Kidney (tissue), 13 donors: ENCODE measurements at regions not wholly inside any gene's neighbourhood (a gene's known extent, or its start where the extent isn't known, plus 50 kb on each side); places are given as distances from the start of the nearest gene placed in this dataset.
A peak's percentile ranks its signal among the peaks of the same experiment; 100 is the strongest.

Experiments
- DNase-seq, 5 donors: peaks; one replicate each; pipeline ENCODE4 v3.0.0-alpha.2; 2013 to 2020
- FAIRE-seq: peaks from 2 replicates; lab custom pipeline; 2012; peaks lifted over from hg19 to GRCh38; lab: Jason Lieb, UNC
- H3K27ac ChIP-seq, 2 donors: one replicate each; pipeline ENCODE4 v1.7.0; 2013; ENCODE audit warnings: low read depth in 2 of 2, low read length in 2 of 2, inconsistent platforms in 1 of 2
- H3K27me3 ChIP-seq: one replicate; pipeline ENCODE4 v1.7.1; 2013; ENCODE audit warnings: low read length, inconsistent platforms; ENCODE audit not compliant: control insufficient read depth, insufficient read depth
- H3K36me3 ChIP-seq, 3 donors: one replicate each; pipeline versions ENCODE4 v1.7.0 to v1.7.1; 2013; ENCODE audit warnings: low read length in 3 of 3, control low read depth in 1 of 3, inconsistent platforms in 1 of 3; ENCODE audit not compliant: insufficient read depth in 3 of 3, control insufficient read depth in 2 of 3
- H3K4me1 ChIP-seq, 3 donors: one replicate each; pipeline versions ENCODE4 v1.7.0 to v1.7.1; 2013; ENCODE audit warnings: low read length in 3 of 3, inconsistent platforms in 1 of 3, low read depth in 1 of 3; ENCODE audit not compliant: control insufficient read depth in 2 of 3, insufficient read depth in 2 of 3
- H3K4me3 ChIP-seq, 3 donors: one replicate each; pipeline versions ENCODE4 v1.7.0 to v1.8.1; 2013; ENCODE audit warnings: low read length in 3 of 3, control low read depth in 1 of 3, inconsistent platforms in 1 of 3
- H3K9ac ChIP-seq, 3 donors: one replicate each; pipeline versions ENCODE4 v1.7.0 to v1.7.1; 2013; ENCODE audit warnings: low read length in 3 of 3, control low read depth in 1 of 3, inconsistent platforms in 1 of 3
- H3K9me3 ChIP-seq, 3 donors: one replicate each; pipeline versions ENCODE4 v1.7.0 to v1.7.1; 2013; ENCODE audit warnings: low read length in 3 of 3, control low read depth in 1 of 3, inconsistent platforms in 1 of 3; ENCODE audit not compliant: control insufficient read depth in 2 of 3, insufficient read depth in 1 of 3
- CTCF ChIP-seq: IDR thresholded peaks from 3 replicates; pipeline ENCODE4 v1.5.1; 2012; ENCODE audit warnings: mild to moderate bottlenecking, moderate library complexity, borderline replicate concordance; ENCODE audit not compliant: insufficient read depth; ENCODE audit errors: extremely low read depth
- intact Hi-C: fragments of 100-400 bp; cut with DNase I; formaldehyde crosslinking; loops from one replicate; pipeline ENCODE4 v1.11.1; 2022
- donor health status: control.
- donor health status: control.
- donor health status: control.
- donor health status: control.
- donor health status: control.
- donor health status: DM: yes; HTN: yes; CAD: no.
- donor health status: Normal renal cell carcinoma (clear cell type).

- no peak for DNase-seq
- peaks cover 0 to 57% (median 32%) of the 10 kb centered on the region in 3 donors for H3K4me1 ChIP-seq
- intact Hi-C loops: no loop called here
- peak overlapping the region; percentile 63 to 71 for H3K27ac ChIP-seq
- FAIRE-seq: no peak
- H3K36me3 ChIP-seq: no peaks in the 10 kb centered on the region
- H3K27me3 ChIP-seq: no peaks in the 10 kb centered on the region
- no peak overlapping the region for H3K4me3 ChIP-seq
- no peaks in the 10 kb centered on the region for H3K9me3 ChIP-seq
- no peak overlapping the region for H3K9ac ChIP-seq
- no peak for TF ChIP-seq CTCF
These were observed 66.9 kb downstream of the KLF15 start for GRCh38 chr3:126290325-126290724.

GRCh38 chr3:126289096-126289495, 68.1 kb downstream of the KLF15 start:
- no peak overlapping the region for H3K27ac ChIP-seq
- FAIRE-seq (no peak), DNase-seq (no peak)
- no peaks in the 10 kb centered on the region for H3K36me3 ChIP-seq
- peak overlapping the region in 1 of 3 donors; percentile 30 for H3K4me3 ChIP-seq
- peaks cover 0 to 53% (median 29%) of the 10 kb centered on the region in 3 donors for H3K4me1 ChIP-seq
- no peaks in the 10 kb centered on the region for H3K27me3 ChIP-seq
- no peak for TF ChIP-seq CTCF
- no peak overlapping the region for H3K9ac ChIP-seq
- intact Hi-C loops: no loop called here
- H3K9me3 ChIP-seq: no peaks in the 10 kb centered on the region

- DNase-seq (peak in 1 of 5 donors; percentile 57), FAIRE-seq (no peak)
- H3K27ac ChIP-seq: peak overlapping the region; percentile 66 to 80
- intact Hi-C loops: no loop called here
- H3K9ac ChIP-seq: peak overlapping the region in 1 of 3 donors; percentile 48
- peak overlapping the region in 2 of 3 donors; percentile 66 to 67 for H3K4me3 ChIP-seq
- no peak for TF ChIP-seq CTCF
- no peaks in the 10 kb centered on the region for H3K9me3 ChIP-seq
- peaks cover 0 to 48% (median 29%) of the 10 kb centered on the region in 3 donors for H3K4me1 ChIP-seq
- no peaks in the 10 kb centered on the region for H3K27me3 ChIP-seq
- H3K36me3 ChIP-seq: no peaks in the 10 kb centered on the region
These were observed 68.9 kb downstream of the KLF15 start for GRCh38 chr3:126288314-126288713.
